GM12801 (cell line): ENCODE measurements at regions not wholly inside any gene's neighbourhood (a gene's known extent, or its start where the extent isn't known, plus 50 kb on each side); places are given as distances from the start of the nearest gene placed in this dataset.

Experiments
- CTCF ChIP-seq: IDR thresholded peaks from one replicate; pipeline ENCODE4 v1.5.1; 2011; ENCODE audit warnings: control low read depth; ENCODE audit not compliant: insufficient read length; ENCODE audit errors: extremely low read depth

GRCh38 chr2:120830096-120830830 lies 94.6 kb downstream of the GLI2 start:
- TF ChIP-seq CTCF: no peak

GRCh38 chr2:120831086-120831485 lies 95.4 kb downstream of the GLI2 start:
- no peak for TF ChIP-seq CTCF

- no peak for TF ChIP-seq CTCF
Observed at GRCh38 chr2:120831891-120832290, 96.2 kb downstream of the GLI2 start.

- no peak for TF ChIP-seq CTCF
Observed at GRCh38 chr2:120832296-120833070, 96.8 kb downstream of the GLI2 start.

- no peak for TF ChIP-seq CTCF
Observed at GRCh38 chr2:120833127-120833675, 97.5 kb downstream of the GLI2 start.

- no peak for TF ChIP-seq CTCF
Observed at GRCh38 chr2:120834206-120834605, 98.5 kb downstream of the GLI2 start.

GRCh38 chr2:120836281-120836680 lies 100.6 kb downstream of the GLI2 start:
- no peak for TF ChIP-seq CTCF
